ENCODE measurements at regions not wholly inside any gene's neighbourhood (a gene's known extent, or its start where the extent isn't known, plus 50 kb on each side); places are given as distances from the start of the nearest gene placed in this dataset.

GRCh38 chr7:41882745-41883420 is 180.0 kb upstream of the INHBA start:
- peaks cover 12 to 37% of the 10 kb centered on the region in 2 donors for H3K9me3 Mint-ChIP-seq
- ATAC-seq (no peak), DNase-seq (no peak)
- peaks cover 4% of the 10 kb centered on the region for H3K27me3 Mint-ChIP-seq
- H3K27ac Mint-ChIP-seq = peak overlapping the region in 1 of 2 donors; percentile 98
- H3K4me3 Mint-ChIP-seq = peak overlapping the region; percentile 26 to 35
- H3K4me1 Mint-ChIP-seq = peaks cover 75% of the 10 kb centered on the region

- Mint-ChIP-seq H3K9me3 (peaks cover 12 to 37% of the 10 kb centered on the region in 2 donors), H3K27ac (peak overlapping the region; percentile 96 to 98), H3K27me3 (no peaks in the 10 kb centered on the region), H3K4me3 (peak overlapping the region; percentile 64), H3K4me1 (peaks cover 70% of the 10 kb centered on the region)
- ATAC-seq = no peak
- DNase-seq = no peak
Observed at GRCh38 chr7:41882256-41882655, 179.4 kb upstream of the INHBA start.

- ATAC-seq (peak; percentile 98), DNase-seq (peak; percentile 71 to 88)
- Mint-ChIP-seq H3K27me3 (no peaks in the 10 kb centered on the region), H3K27ac (peak overlapping the region; percentile 96 to 98), H3K4me3 (peak overlapping the region; percentile 64), H3K9me3 (peaks cover 12 to 37% of the 10 kb centered on the region in 2 donors), H3K4me1 (peaks cover 70% of the 10 kb centered on the region)
Observed at GRCh38 chr7:41881331-41882130, 178.6 kb upstream of the INHBA start.

GRCh38 chr7:41880107-41880506 is 177.2 kb upstream of the INHBA start:
- peaks cover 55% of the 10 kb centered on the region for H3K4me1 Mint-ChIP-seq
- H3K4me3 Mint-ChIP-seq = no peak overlapping the region
- H3K9me3 Mint-ChIP-seq = peaks cover 12 to 37% of the 10 kb centered on the region in 2 donors
- H3K27me3 Mint-ChIP-seq = no peaks in the 10 kb centered on the region
- DNase-seq (no peak), ATAC-seq (no peak)
- H3K27ac Mint-ChIP-seq = peak overlapping the region in 1 of 2 donors; percentile 69

- no peak overlapping the region for H3K4me3 Mint-ChIP-seq
- DNase-seq = no peak
- H3K4me1 Mint-ChIP-seq = peaks cover 52% of the 10 kb centered on the region
- no peak overlapping the region for H3K27ac Mint-ChIP-seq
- ATAC-seq = no peak
- no peaks in the 10 kb centered on the region for H3K27me3 Mint-ChIP-seq
- H3K9me3 Mint-ChIP-seq = peaks cover 12 to 37% of the 10 kb centered on the region in 2 donors
Observed at GRCh38 chr7:41879403-41879802, 176.5 kb upstream of the INHBA start.

DNA sequence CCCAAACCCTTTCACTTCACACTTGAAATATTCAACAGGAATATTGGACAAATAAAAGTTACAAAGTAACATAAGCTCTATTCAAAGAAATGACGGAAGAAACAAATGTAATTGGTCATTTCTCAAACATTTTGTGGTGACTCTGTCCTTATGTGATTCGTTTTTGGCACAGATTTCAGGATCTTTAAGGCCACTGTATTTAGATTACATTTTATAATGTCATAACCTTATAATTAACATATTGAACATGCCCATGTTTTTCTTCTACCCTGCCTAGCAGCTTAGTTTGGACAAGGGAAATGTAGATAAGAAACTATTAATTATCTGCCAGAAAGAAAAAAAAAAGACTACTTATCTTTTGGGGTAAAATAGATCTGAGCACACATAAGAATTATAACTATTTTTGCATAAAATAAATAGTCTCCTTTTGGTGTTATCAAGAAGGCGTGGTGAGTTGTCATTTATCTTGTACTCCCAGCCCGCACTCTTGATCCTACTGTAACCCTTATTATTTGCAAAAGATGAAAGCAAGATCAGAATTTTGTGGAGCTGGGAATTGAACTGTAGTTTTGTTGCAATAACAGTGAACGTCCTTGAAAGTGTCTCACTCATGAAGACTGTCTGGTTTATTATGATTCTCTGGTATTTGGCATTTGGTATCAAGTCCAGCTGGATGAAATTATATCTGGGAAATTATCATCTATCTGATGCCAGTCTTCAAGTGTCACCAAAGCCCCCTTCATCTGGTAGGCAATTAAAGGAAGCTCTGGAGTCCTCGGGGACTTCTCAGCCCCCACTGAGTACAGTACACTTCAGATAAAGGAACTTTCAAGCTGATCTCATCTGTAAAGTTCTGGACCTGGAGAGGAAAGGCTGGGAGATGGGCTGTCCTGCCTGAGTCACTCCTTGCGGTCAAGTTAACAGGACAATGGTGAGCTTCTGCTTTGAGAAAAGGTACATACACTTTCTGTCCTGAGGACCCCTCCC is 175.7 kb upstream of the INHBA start:
- no peaks in the 10 kb centered on the region for H3K27me3 Mint-ChIP-seq
- H3K9me3 Mint-ChIP-seq = peaks cover 12 to 37% of the 10 kb centered on the region in 2 donors
- H3K4me1 Mint-ChIP-seq = peaks cover 57% of the 10 kb centered on the region
- ATAC-seq (no peak), DNase-seq (no peak)
- no peak overlapping the region for H3K27ac Mint-ChIP-seq
- no peak overlapping the region for H3K4me3 Mint-ChIP-seq

DNA sequence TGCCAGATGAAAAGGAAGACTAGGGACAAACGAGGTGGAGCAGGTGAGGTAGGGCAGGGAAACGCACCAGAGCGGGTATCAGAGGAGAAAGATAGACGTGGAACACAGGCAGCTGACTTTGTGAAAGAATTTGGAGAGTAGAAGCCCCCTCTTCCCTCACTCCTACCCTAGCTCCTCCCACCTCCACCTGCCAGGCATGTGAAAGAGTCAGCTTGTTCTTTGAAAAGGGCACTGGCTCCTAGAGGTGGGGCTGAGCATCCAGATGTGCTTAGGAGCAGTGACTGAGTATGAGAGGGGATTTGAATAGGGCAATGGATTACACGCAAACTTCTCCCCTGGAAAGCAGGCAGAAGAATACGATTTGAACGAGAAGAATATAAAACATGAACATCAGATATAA is 174.2 kb upstream of the INHBA start:
- H3K27ac Mint-ChIP-seq = no peak overlapping the region
- no peak overlapping the region for H3K4me3 Mint-ChIP-seq
- peaks cover 44% of the 10 kb centered on the region for H3K4me1 Mint-ChIP-seq
- H3K9me3 Mint-ChIP-seq = peaks cover 5 to 27% of the 10 kb centered on the region in 2 donors
- peaks cover under 1% of the 10 kb centered on the region for H3K27me3 Mint-ChIP-seq
- DNase-seq (no peak), ATAC-seq (no peak)

- DNase-seq = no peak
- H3K27me3 Mint-ChIP-seq = peaks cover 8% of the 10 kb centered on the region
- peaks cover 42% of the 10 kb centered on the region for H3K4me1 Mint-ChIP-seq
- no peak for ATAC-seq
- no peak overlapping the region for H3K4me3 Mint-ChIP-seq
- no peak overlapping the region for H3K27ac Mint-ChIP-seq
- peaks cover 2 to 14% of the 10 kb centered on the region in 2 donors for H3K9me3 Mint-ChIP-seq
Observed at GRCh38 chr7:41875513-41875912, 172.6 kb upstream of the INHBA start.

GRCh38 chr7:41874201-41874785 is 171.4 kb upstream of the INHBA start:
- Mint-ChIP-seq H3K9me3 (peaks cover 0 to 2% of the 10 kb centered on the region in 2 donors), H3K4me3 (no peak overlapping the region), H3K27ac (no peak overlapping the region), H3K4me1 (peaks cover 43% of the 10 kb centered on the region), H3K27me3 (peaks cover 8% of the 10 kb centered on the region)
- DNase-seq (no peak), ATAC-seq (peak; percentile 42)

DNA sequence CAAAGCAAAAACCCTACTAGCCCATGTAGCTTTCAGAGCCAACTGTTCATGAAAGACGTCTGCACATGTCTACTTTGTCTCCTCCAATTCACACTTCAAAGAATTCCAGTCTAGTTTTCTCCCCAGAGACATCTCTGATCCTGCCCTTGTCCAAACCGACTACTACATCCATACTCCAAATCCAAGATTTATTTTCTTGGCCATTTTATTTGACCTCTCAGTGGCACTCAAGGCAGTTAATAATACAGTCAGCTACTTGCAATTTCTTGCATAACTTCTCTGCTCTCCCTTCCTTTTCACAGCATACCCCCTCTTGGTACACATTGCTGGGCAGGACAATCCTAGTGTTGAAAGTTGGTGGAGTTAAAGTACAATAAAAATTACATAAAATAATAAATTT is 170.9 kb upstream of the INHBA start:
- H3K27me3 Mint-ChIP-seq = peaks cover 8% of the 10 kb centered on the region
- H3K4me1 Mint-ChIP-seq = peaks cover 44% of the 10 kb centered on the region
- no peaks in the 10 kb centered on the region for H3K9me3 Mint-ChIP-seq
- H3K4me3 Mint-ChIP-seq = no peak overlapping the region
- DNase-seq (no peak), ATAC-seq (no peak)
- H3K27ac Mint-ChIP-seq = no peak overlapping the region

DNA sequence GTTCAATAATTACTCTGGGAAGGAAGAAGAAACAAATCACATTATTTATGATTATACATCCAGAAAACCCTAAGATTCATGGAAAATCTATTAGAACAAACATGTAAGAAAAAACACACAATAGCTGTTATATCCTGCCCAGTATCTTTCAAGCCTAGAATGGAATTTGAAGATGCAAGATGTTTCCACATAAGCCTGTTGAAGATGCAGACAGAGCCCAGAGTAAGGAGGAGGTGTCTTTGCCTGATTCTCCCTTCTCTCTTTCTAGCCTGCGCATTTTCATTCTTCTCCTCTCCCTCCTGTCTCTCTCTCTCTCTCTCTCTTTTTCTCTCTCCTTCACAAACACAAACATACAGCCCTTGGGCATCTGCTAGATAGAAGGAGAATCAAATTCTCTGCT is 170.1 kb upstream of the INHBA start:
- DNase-seq (no peak), ATAC-seq (no peak)
- H3K9me3 Mint-ChIP-seq = no peaks in the 10 kb centered on the region
- no peak overlapping the region for H3K4me3 Mint-ChIP-seq
- peaks cover 47% of the 10 kb centered on the region for H3K4me1 Mint-ChIP-seq
- peaks cover 8% of the 10 kb centered on the region for H3K27me3 Mint-ChIP-seq
- H3K27ac Mint-ChIP-seq = peak overlapping the region in 1 of 2 donors; percentile 63

DNA sequence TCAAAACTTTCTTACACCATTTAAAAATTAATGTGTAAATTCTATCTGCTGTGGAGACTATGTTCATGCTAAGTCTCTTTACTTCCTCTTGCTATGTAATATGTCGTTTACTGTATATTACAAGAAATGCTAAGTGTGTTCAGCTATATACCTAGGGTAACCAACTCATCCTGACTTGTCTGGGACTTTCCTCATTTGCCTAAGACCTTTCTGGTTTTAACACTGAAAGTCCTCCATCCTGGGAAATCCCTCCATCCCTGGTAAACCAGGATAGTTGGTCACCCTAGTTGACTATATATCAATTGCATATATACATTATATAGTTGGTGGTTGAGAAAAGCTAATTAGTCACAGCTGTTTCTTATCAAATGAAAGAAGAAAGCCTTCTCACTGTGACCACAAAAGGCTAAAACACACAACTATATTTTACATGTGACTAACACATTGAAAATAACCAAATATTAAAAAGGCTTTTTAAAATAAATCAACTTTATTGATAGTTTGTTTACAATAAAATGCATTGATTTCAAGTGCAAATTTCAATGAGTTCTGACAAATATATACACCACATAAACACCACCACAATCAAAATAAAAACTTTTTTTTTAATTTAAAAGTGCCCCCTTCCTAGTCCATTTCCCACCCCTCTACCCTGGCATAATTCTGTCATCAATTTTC is 167.7 kb upstream of the INHBA start:
- no peak overlapping the region for H3K27ac Mint-ChIP-seq
- H3K9me3 Mint-ChIP-seq = peaks cover 6 to 10% of the 10 kb centered on the region in 2 donors
- peaks cover 40% of the 10 kb centered on the region for H3K4me1 Mint-ChIP-seq
- H3K27me3 Mint-ChIP-seq = peaks cover 20% of the 10 kb centered on the region
- peak; percentile 86 for ATAC-seq
- no peak overlapping the region for H3K4me3 Mint-ChIP-seq
- DNase-seq = peak in 1 of 2 donors; percentile 36

- no peak for DNase-seq
- H3K27ac Mint-ChIP-seq = peak overlapping the region in 1 of 2 donors; percentile 25
- ATAC-seq = peak; percentile 47
Observed at GRCh38 chr7:41869997-41870396, 167.1 kb upstream of the INHBA start.

DNA sequence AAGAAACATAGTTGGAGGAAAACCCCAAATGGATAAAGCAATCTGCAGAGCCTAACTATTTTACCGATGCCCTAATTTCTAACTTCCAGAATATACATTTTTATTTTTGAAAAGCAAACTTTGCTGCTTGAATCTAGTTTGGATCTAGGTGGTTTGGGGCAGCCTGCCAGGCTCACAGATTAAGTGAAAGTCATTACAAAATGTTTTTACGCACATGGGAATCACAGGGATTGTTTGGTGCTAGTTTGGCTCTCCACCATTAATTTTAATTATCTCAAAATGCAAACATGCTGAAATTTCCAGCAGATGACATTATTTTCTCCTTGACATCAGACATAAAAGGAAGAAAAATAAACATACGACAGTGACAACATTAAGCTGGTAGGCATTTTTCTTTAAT is 166.7 kb upstream of the INHBA start:
- ATAC-seq = no peak
- Mint-ChIP-seq H3K27me3 (peaks cover 25% of the 10 kb centered on the region), H3K27ac (peak overlapping the region in 1 of 2 donors; percentile 25), H3K4me1 (peaks cover 39% of the 10 kb centered on the region), H3K9me3 (peaks cover 9 to 20% of the 10 kb centered on the region in 2 donors), H3K4me3 (peak overlapping the region in 1 of 2 donors; percentile 59)
- DNase-seq = no peak

More at GRCh38 chr7:41869997-41870396, 167.1 kb upstream of the INHBA start:
- H3K4me1 Mint-ChIP-seq = peaks cover 40% of the 10 kb centered on the region
- peaks cover 9 to 16% of the 10 kb centered on the region in 2 donors for H3K9me3 Mint-ChIP-seq
- peak overlapping the region in 1 of 2 donors; percentile 59 for H3K4me3 Mint-ChIP-seq
- peaks cover 25% of the 10 kb centered on the region for H3K27me3 Mint-ChIP-seq

Measured in stimulated activated naive CD8-positive, alpha-beta T cell treated with anti-CD3 and anti-CD28 coated beads, Interleukin-15, amount 100 ng/mL, for 72 hours (primary cell).